ENCODE measurements at regions not wholly inside any gene's neighbourhood (a gene's known extent, or its start where the extent isn't known, plus 50 kb on each side); places are given as distances from the start of the nearest gene placed in this dataset.
"Not testable (repeated sequence)": the region's sequence is repeated elsewhere in the genome, so short reads cannot be mapped to it uniquely, and the experiment has no call there.

GRCh38 chr16:35575432-35575821 is 2116.0 kb downstream of the TP53TG3F start:
- no peaks in the 10 kb centered on the region for H3K9me3 ChIP-seq
- H3K27me3 ChIP-seq (ENCODE audit: insufficient read depth in 3 of 3, low read length in 2 of 3), result no peaks in the 10 kb centered on the region
- DNase-seq (no peak), ATAC-seq (no peak)
- intact Hi-C loops (cut with DNase I), result no loop called here
- WGBS, 3 donors, result 73 to 77% (median 77%) methylated on average over 17 of the region's 17 CpGs
- H3K36me3 ChIP-seq (ENCODE audit: insufficient read depth in 1 of 2, low read depth in 1 of 2), result no peaks in the 10 kb centered on the region
- TF ChIP-seq, protein P1, sequence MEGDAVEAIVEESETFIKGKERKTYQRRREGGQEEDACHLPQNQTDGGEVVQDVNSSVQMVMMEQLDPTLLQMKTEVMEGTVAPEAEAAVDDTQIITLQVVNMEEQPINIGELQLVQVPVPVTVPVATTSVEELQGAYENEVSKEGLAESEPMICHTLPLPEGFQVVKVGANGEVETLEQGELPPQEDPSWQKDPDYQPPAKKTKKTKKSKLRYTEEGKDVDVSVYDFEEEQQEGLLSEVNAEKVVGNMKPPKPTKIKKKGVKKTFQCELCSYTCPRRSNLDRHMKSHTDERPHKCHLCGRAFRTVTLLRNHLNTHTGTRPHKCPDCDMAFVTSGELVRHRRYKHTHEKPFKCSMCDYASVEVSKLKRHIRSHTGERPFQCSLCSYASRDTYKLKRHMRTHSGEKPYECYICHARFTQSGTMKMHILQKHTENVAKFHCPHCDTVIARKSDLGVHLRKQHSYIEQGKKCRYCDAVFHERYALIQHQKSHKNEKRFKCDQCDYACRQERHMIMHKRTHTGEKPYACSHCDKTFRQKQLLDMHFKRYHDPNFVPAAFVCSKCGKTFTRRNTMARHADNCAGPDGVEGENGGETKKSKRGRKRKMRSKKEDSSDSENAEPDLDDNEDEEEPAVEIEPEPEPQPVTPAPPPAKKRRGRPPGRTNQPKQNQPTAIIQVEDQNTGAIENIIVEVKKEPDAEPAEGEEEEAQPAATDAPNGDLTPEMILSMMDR (IDR thresholded peaks at IDR 0.05), result no peak
- no peaks in the 10 kb centered on the region for H3K4me1 ChIP-seq
- no peak overlapping the region for H3K27ac ChIP-seq
- no peak overlapping the region for H3K4me3 ChIP-seq

- peaks cover 0 to 1% (median 0%) of the 10 kb centered on the region in 3 donors for H3K27me3 ChIP-seq (ENCODE audit: insufficient read depth in 3 of 3, low read length in 2 of 3)
- H3K4me1 ChIP-seq, result no peaks in the 10 kb centered on the region
- H3K36me3 ChIP-seq (ENCODE audit: insufficient read depth in 1 of 2, low read depth in 1 of 2), result no peaks in the 10 kb centered on the region
- H3K9me3 ChIP-seq, result peaks cover 3% of the 10 kb centered on the region
- 13 to 20% (median 13%) methylated on average over 1 of the region's 1 CpG for WGBS, 3 donors
- no peak for ATAC-seq
- TF ChIP-seq, protein P1 (IDR thresholded peaks at IDR 0.05), result no peak
- intact Hi-C loops (cut with DNase I), result no loop called here
- no peak overlapping the region for H3K4me3 ChIP-seq
- no peak overlapping the region for H3K27ac ChIP-seq
- DNase-seq, result no peak
Observed at GRCh38 chr16:35585411-35585810, 2126.0 kb downstream of the TP53TG3F start.

- ATAC-seq; H3K36me3 ChIP-seq (ENCODE audit: insufficient read depth in 1 of 2, low read depth in 1 of 2); H3K4me1 ChIP-seq; H3K9me3 ChIP-seq; H3K4me3 ChIP-seq; intact Hi-C loops (cut with DNase I); H3K27me3 ChIP-seq (ENCODE audit: insufficient read depth in 3 of 3, low read length in 2 of 3); H3K27ac ChIP-seq; DNase-seq: not testable (repeated sequence)
- WGBS, 3 donors, result 66 to 73% (median 72%) methylated on average over 7 of the region's 7 CpGs
Observed at GRCh38 chr16:35590913-35591312, 2131.5 kb downstream of the TP53TG3F start.

GRCh38 chr16:35596467-35596866 is 2137.1 kb downstream of the TP53TG3F start:
- intact Hi-C loops (cut with DNase I), result no loop called here
- DNase-seq, result no peak
- Histone ChIP-seq H3K9me3 (no peaks in the 10 kb centered on the region), H3K36me3 (ENCODE audit: insufficient read depth in 1 of 2, low read depth in 1 of 2) (no peaks in the 10 kb centered on the region), H3K4me1 (no peaks in the 10 kb centered on the region), H3K27ac (no peak overlapping the region), H3K27me3 (ENCODE audit: insufficient read depth in 3 of 3, low read length in 2 of 3) (no peaks in the 10 kb centered on the region), H3K4me3 (no peak overlapping the region)
- TF ChIP-seq, protein P1 (IDR thresholded peaks at IDR 0.05), result no peak
- ATAC-seq, result no peak
- 71 to 84% (median 72%) methylated on average over 4 of the region's 4 CpGs for WGBS, 3 donors

GRCh38 chr16:35598696-35599332 is 2139.4 kb downstream of the TP53TG3F start:
- intact Hi-C loops (cut with DNase I), result no loop called here

More at GRCh38 chr16:35598696-35599332, 2139.4 kb downstream of the TP53TG3F start:
- DNase-seq (no peak), ATAC-seq (no peak)
- TF ChIP-seq, protein P1 (IDR thresholded peaks at IDR 0.05), result no peak
- Histone ChIP-seq H3K9me3 (no peaks in the 10 kb centered on the region), H3K27me3 (ENCODE audit: insufficient read depth in 3 of 3, low read length in 2 of 3) (no peaks in the 10 kb centered on the region), H3K4me3 (no peak overlapping the region), H3K36me3 (ENCODE audit: insufficient read depth in 1 of 2, low read depth in 1 of 2) (no peaks in the 10 kb centered on the region), H3K27ac (no peak overlapping the region), H3K4me1 (no peaks in the 10 kb centered on the region)
- WGBS, 3 donors, result 66 to 67% (median 66%) methylated on average over 9 of the region's 9 CpGs
